Transverse colon (tissue), 4 donors: ENCODE measurements at regions not wholly inside any gene's neighbourhood (a gene's known extent, or its start where the extent isn't known, plus 50 kb on each side); places are given as distances from the start of the nearest gene placed in this dataset.
"Not testable (repeated sequence)": the region's sequence is repeated elsewhere in the genome, so short reads cannot be mapped to it uniquely, and the experiment has no call there.

Experiments
- DNase-seq: peaks from one replicate; pipeline ENCODE4 v3.0.0-alpha.2; 2019
- H3K27ac ChIP-seq, 4 donors: fragments of 200-600 bp; sonication (generic); 2 replicates each; pipeline ENCODE4 v1.5.1; 2016 to 2018; ENCODE audit warnings: inconsistent platforms in 4 of 4
- H3K27me3 ChIP-seq: fragments of 200-600 bp; sonication (generic); 2 replicates; pipeline ENCODE4 v1.5.1; 2017; ENCODE audit warnings: inconsistent platforms
- H3K36me3 ChIP-seq, 4 donors: fragments of 200-600 bp; sonication (generic); 2 replicates each; pipeline ENCODE4 v1.5.1; 2017 to 2019; ENCODE audit warnings: inconsistent platforms in 4 of 4
- H3K4me1 ChIP-seq, 4 donors: fragments of 200-600 bp; sonication (generic); 2 replicates each; pipeline ENCODE4 v1.5.1; 2017 to 2020; ENCODE audit warnings: inconsistent platforms in 4 of 4
- H3K4me3 ChIP-seq, 4 donors: fragments of 200-600 bp; sonication (generic); 1 replicate in 1 of 4; 2 replicates in 3 of 4; pipeline versions ENCODE4 v1.5.1 to v1.6.1; 2017 to 2019; ENCODE audit warnings: inconsistent platforms in 4 of 4
- H3K9me3 ChIP-seq, 2 donors: fragments of 200-600 bp; sonication (generic); 2 replicates each; pipeline ENCODE4 v1.5.1; 2017 to 2019; ENCODE audit warnings: inconsistent platforms in 2 of 2
- CTCF ChIP-seq, 5 experiments: fragments of 200-600 bp in 3 of 5; fragments of 450-650 bp in 2 of 5; sonication (generic) in 3 of 5; IDR thresholded peaks; 1 replicate in 2 of 5; 2 replicates in 3 of 5; pipeline ENCODE4 v1.5.1; 2016 to 2017; ENCODE audit warnings: antibody characterized with exemption in 5 of 5, inconsistent platforms in 3 of 5, mild to moderate bottlenecking in 2 of 5, moderate library complexity in 1 of 5
- EP300 ChIP-seq: sonication (generic); formaldehyde crosslinking; IDR thresholded peaks from one replicate; pipeline ENCODE4 v1.6.1; 2017; ENCODE audit warnings: antibody characterized with exemption, low read depth
- POLR2A ChIP-seq: fragments of 450-650 bp; IDR thresholded peaks from one replicate; pipeline ENCODE4 v1.6.1; 2016; ENCODE audit warnings: antibody characterized with exemption, mild to moderate bottlenecking, moderate library complexity
- POLR2AphosphoS5 ChIP-seq, 3 donors: sonication (generic); formaldehyde crosslinking; IDR thresholded peaks; one replicate each; pipeline ENCODE4 v1.6.1; 2016; ENCODE audit warnings: antibody characterized with exemption in 3 of 3
- WGBS, 2 donors: methylation state at CpG; one replicate each; pipeline ENCODE4 v1.1.5; 2018; ENCODE audit warnings: low coverage in 1 of 2; 5-methylcytosine and 5-hydroxymethylcytosine counted together
- in situ Hi-C, 4 donors: fragments of 200-750 bp; cut with MboI; loops; one replicate each; pipeline versions ENCODE4 v1.15.0 to v1.15.1; 2017; ENCODE audit warnings: low sequenced_read_pairs in 3 of 4, low pct_ligation_motif_present in 1 of 4, low pct_unique_long_range_greater_than_20kb in 1 of 4
- intact Hi-C: fragments of 100-400 bp; cut with DNase I; formaldehyde crosslinking; loops from one replicate; pipeline ENCODE4 v1.15.1; 2023; ENCODE audit warnings: low total_unique reads

GRCh38 chr22:48485149-48486133 lies 1342.2 kb downstream of the BRD1 start:
- WGBS, 2 donors: 45 to 68% methylated on average over 7 to 22 of the region's 22 CpGs
- Histone ChIP-seq H3K9me3 (no peaks in the 10 kb centered on the region), H3K27me3 (peaks cover 45% of the 10 kb centered on the region), H3K27ac (no peak overlapping the region), H3K4me1 (peaks cover 0 to 10% (median 3%) of the 10 kb centered on the region in 4 donors), H3K4me3 (no peak overlapping the region), H3K36me3 (no peaks in the 10 kb centered on the region)
- DNase-seq: no peak
- in situ Hi-C loops (loop anchor here in 1 of 4 donors (25.0 kb wide), 1 partner anchor 1648 kb away; no protein-coding TSS in a partner anchor), intact Hi-C loops (no loop called here)
- TF ChIP-seq EP300 (no peak), POLR2A (no peak), POLR2AphosphoS5 (IDR thresholded peaks at IDR 0.05) (no peak), CTCF (IDR thresholded peaks at IDR 0.05) (no peak)

GRCh38 chr22:48483764-48484528 lies 1343.7 kb downstream of the BRD1 start:
- Histone ChIP-seq H3K36me3 (no peaks in the 10 kb centered on the region), H3K27ac (no peak overlapping the region), H3K9me3 (no peaks in the 10 kb centered on the region), H3K4me1 (no peaks in the 10 kb centered on the region), H3K27me3 (peaks cover 33% of the 10 kb centered on the region), H3K4me3 (no peak overlapping the region)
- DNase-seq: no peak
- in situ Hi-C loops (loop anchor here in 1 of 4 donors (25.0 kb wide), 1 partner anchor 1647 kb away; no protein-coding TSS in a partner anchor), intact Hi-C loops (no loop called here)
- 44 to 49% methylated on average over 8 to 12 of the region's 12 CpGs for WGBS, 2 donors
- TF ChIP-seq CTCF (IDR thresholded peaks at IDR 0.05): no peak
- no peak for TF ChIP-seq POLR2A
- no peak for TF ChIP-seq EP300
- no peak for TF ChIP-seq POLR2AphosphoS5 (IDR thresholded peaks at IDR 0.05)

GRCh38 chr22:48482771-48483170 lies 1344.9 kb downstream of the BRD1 start:
- Histone ChIP-seq H3K27ac (no peak overlapping the region), H3K36me3 (no peaks in the 10 kb centered on the region), H3K27me3 (peaks cover 21% of the 10 kb centered on the region), H3K9me3 (no peaks in the 10 kb centered on the region), H3K4me3 (no peak overlapping the region), H3K4me1 (no peaks in the 10 kb centered on the region)
- TF ChIP-seq POLR2AphosphoS5 (IDR thresholded peaks at IDR 0.05) (no peak), EP300 (no peak), POLR2A (no peak), CTCF (IDR thresholded peaks at IDR 0.05) (no peak)
- DNase-seq: no peak
- intact Hi-C loops: no loop called here
- WGBS, 2 donors: 72 to 77% methylated on average over 2 of the region's 2 CpGs
- in situ Hi-C loops: loop anchor here in 1 of 4 donors (25.0 kb wide), 1 partner anchor 1645 kb away; no protein-coding TSS in a partner anchor

GRCh38 chr22:48482198-48482597 lies 1345.5 kb downstream of the BRD1 start:
- H3K4me1 ChIP-seq, intact Hi-C loops, H3K9me3 ChIP-seq, H3K36me3 ChIP-seq, DNase-seq, H3K27ac ChIP-seq, H3K4me3 ChIP-seq: not testable (repeated sequence)
- WGBS, 2 donors: 96 to 98% methylated on average over 6 to 11 of the region's 11 CpGs
- peaks cover 15% of the 10 kb centered on the region for H3K27me3 ChIP-seq
- in situ Hi-C loops: loop anchor here in 1 of 4 donors (25.0 kb wide), 1 partner anchor 1645 kb away; no protein-coding TSS in a partner anchor
